A673 (cell line): ENCODE measurements at regions not wholly inside any gene's neighbourhood (a gene's known extent, or its start where the extent isn't known, plus 50 kb on each side); places are given as distances from the start of the nearest gene placed in this dataset.

Source experiments
- EZH2 ChIP-seq: fragments of 200-600 bp; sonication (generic); IDR thresholded peaks from 2 replicates; pipeline ENCODE4 v1.6.1; 2017; ENCODE audit warnings: borderline replicate concordance, low read depth, mild to moderate bottlenecking, mixed read lengths, antibody characterized with exemption, low read length; ENCODE audit not compliant: poor library complexity, severe bottlenecking
- TF ChIP-seq, protein P1 (sequence below): fragments of 300-800, 200-600 bp; sonication (generic); conservative IDR thresholded peaks from 2 replicates; pipeline ENCODE4 v1.5.1; 2017; ENCODE audit warnings: low read depth, mild to moderate bottlenecking, antibody characterized with exemption, low read length, moderate library complexity, mixed read lengths

DNA sequence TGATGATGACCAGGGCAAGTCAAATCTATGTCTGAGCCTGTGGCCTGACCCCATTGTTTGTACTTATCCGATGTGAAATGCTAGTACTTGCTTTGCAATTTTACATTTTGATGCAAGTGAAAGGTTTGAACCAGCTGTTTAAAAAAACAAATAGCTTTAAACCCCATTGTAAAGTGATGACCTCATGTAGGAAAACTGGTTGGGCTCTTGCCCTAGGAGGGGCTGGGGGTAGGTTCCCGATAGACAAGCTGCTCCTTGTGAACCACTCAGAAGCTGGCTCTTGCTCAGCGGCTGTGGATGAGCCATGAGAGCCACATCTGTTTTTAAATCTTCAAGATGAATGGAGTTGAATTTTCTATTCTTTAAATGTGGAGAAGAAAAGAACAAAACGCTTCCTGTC is 185.3 kb downstream of the WDR11 start:
- TF ChIP-seq, protein P1, sequence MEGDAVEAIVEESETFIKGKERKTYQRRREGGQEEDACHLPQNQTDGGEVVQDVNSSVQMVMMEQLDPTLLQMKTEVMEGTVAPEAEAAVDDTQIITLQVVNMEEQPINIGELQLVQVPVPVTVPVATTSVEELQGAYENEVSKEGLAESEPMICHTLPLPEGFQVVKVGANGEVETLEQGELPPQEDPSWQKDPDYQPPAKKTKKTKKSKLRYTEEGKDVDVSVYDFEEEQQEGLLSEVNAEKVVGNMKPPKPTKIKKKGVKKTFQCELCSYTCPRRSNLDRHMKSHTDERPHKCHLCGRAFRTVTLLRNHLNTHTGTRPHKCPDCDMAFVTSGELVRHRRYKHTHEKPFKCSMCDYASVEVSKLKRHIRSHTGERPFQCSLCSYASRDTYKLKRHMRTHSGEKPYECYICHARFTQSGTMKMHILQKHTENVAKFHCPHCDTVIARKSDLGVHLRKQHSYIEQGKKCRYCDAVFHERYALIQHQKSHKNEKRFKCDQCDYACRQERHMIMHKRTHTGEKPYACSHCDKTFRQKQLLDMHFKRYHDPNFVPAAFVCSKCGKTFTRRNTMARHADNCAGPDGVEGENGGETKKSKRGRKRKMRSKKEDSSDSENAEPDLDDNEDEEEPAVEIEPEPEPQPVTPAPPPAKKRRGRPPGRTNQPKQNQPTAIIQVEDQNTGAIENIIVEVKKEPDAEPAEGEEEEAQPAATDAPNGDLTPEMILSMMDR = no peak
- TF ChIP-seq EZH2 = no peak
